NCI-H82 treated with DMSO at 0.1 percent for 48 hours (cell line): ENCODE measurements at regions not wholly inside any gene's neighbourhood (a gene's known extent, or its start where the extent isn't known, plus 50 kb on each side); places are given as distances from the start of the nearest gene placed in this dataset.

Source experiments
- DNase-seq: peaks from one replicate; lab custom pipeline; 2025; ENCODE audit not compliant: unreplicated experiment; lab: John Stamatoyannopoulos, UW

GRCh38 chr4:106681381-106681921, 312.9 kb upstream of the GIMD1 start:
- DNase-seq: no peak

- no peak for DNase-seq
Measured at GRCh38 chr4:106679063-106679462, 310.5 kb upstream of the GIMD1 start.

- no peak for DNase-seq
Measured at GRCh38 chr4:106677213-106677612, 308.6 kb upstream of the GIMD1 start.

- DNase-seq: no peak
Measured at GRCh38 chr4:106676173-106676921, 307.8 kb upstream of the GIMD1 start.

- no peak for DNase-seq
Measured at GRCh38 chr4:106671716-106672115, 303.1 kb upstream of the GIMD1 start.

GRCh38 chr4:106670976-106671375, 302.4 kb upstream of the GIMD1 start:
- no peak for DNase-seq

GRCh38 chr4:106659371-106659770, 290.8 kb upstream of the GIMD1 start:
- DNase-seq: no peak

GRCh38 chr4:106652095-106652494, 283.5 kb upstream of the GIMD1 start:
- DNase-seq: no peak

GRCh38 chr4:106650701-106651100, 282.1 kb upstream of the GIMD1 start:
- DNase-seq: no peak

- no peak for DNase-seq
Measured at GRCh38 chr4:106647451-106647850, 278.9 kb upstream of the GIMD1 start.

- no peak for DNase-seq
Measured at GRCh38 chr4:106629268-106629625, 260.7 kb upstream of the GIMD1 start.

GRCh38 chr4:106628586-106629267, 260.1 kb upstream of the GIMD1 start:
- DNase-seq: no peak

- no peak for DNase-seq
Measured at GRCh38 chr4:106627051-106627450, 258.5 kb upstream of the GIMD1 start.

- DNase-seq: no peak
Measured at GRCh38 chr4:106624671-106625070, 256.1 kb upstream of the GIMD1 start.

GRCh38 chr4:106618956-106619355, 250.4 kb upstream of the GIMD1 start:
- DNase-seq: no peak

- no peak for DNase-seq
Measured at GRCh38 chr4:106615961-106616360, 247.4 kb upstream of the GIMD1 start.

GRCh38 chr4:106615410-106615945, 246.9 kb upstream of the GIMD1 start:
- DNase-seq: no peak

GRCh38 chr4:106614441-106614840, 245.9 kb upstream of the GIMD1 start:
- DNase-seq: no peak

- DNase-seq: no peak
Measured at GRCh38 chr4:106609917-106610316, 241.3 kb upstream of the GIMD1 start.

- DNase-seq: no peak
Measured at GRCh38 chr4:106607558-106607957, 239.0 kb upstream of the GIMD1 start.

- DNase-seq: no peak
Measured at GRCh38 chr4:106604319-106605051, 235.9 kb upstream of the GIMD1 start.

- no peak for DNase-seq
Measured at GRCh38 chr4:106603471-106603870, 234.9 kb upstream of the GIMD1 start.
